ENCODE measurements at regions not wholly inside any gene's neighbourhood (a gene's known extent, or its start where the extent isn't known, plus 50 kb on each side); places are given as distances from the start of the nearest gene placed in this dataset.

- no peak overlapping the region for H2AFZ ChIP-seq (ENCODE audit: control insufficient read depth, low read length)
- no peaks in the 10 kb centered on the region for H3K36me3 ChIP-seq (ENCODE audit: control insufficient read depth in 2 of 2, extremely low read depth in 1 of 2, insufficient read depth in 2 of 2, low read length in 2 of 2)
- no peaks in the 10 kb centered on the region for H3K9me1 ChIP-seq (ENCODE audit: control insufficient read depth, extremely low read depth, insufficient read depth, low read length)
- H3K9me3 ChIP-seq (ENCODE audit: control insufficient read depth, low read depth, low read length), result no peaks in the 10 kb centered on the region
- H3K4me1 ChIP-seq (ENCODE audit: control insufficient read depth, extremely low read depth, insufficient read depth, low read length), result no peaks in the 10 kb centered on the region
- FAIRE-seq (no peak), DNase-seq (ENCODE audit: low read depth, low spot score) (no peak)
- TF ChIP-seq EZH2 (IDR thresholded peaks at IDR 0.05; ENCODE audit: low read length), result no peak
- no peak for TF ChIP-seq CTCF (optimal IDR thresholded peaks at IDR 0.05 in 1 of 3, IDR thresholded peaks at IDR 0.05 in 1 of 3, conservative IDR thresholded peaks at IDR 0.05 in 1 of 3; ENCODE audit: extremely low read depth in 1 of 3, insufficient read depth in 2 of 3, low read length in 3 of 3)
- no peak overlapping the region for H3K9ac ChIP-seq (ENCODE audit: control insufficient read depth, extremely low read depth, insufficient read depth, low read length)
- dilution Hi-C loops (cut with MboI; ENCODE audit: extremely low pct_ligation_motif_present, low sequenced_read_pairs), result no loop called here
- H3K79me2 ChIP-seq (ENCODE audit: control insufficient read depth, insufficient read depth, low read length), result no peaks in the 10 kb centered on the region
- no peak overlapping the region for H3K4me3 ChIP-seq (ENCODE audit: control insufficient read depth in 2 of 3, extremely low read depth in 1 of 3, insufficient read depth in 2 of 3, low read depth in 1 of 3, low read length in 3 of 3)
- no peaks in the 10 kb centered on the region for H4K20me1 ChIP-seq (ENCODE audit: control insufficient read depth, extremely low read depth, insufficient read depth, low read length)
- no peak overlapping the region for H3K27ac ChIP-seq (ENCODE audit: control insufficient read depth, insufficient read depth, low read length)
- H3K27me3 ChIP-seq (ENCODE audit: control insufficient read depth, extremely low read depth, insufficient read depth, low read length), result no peaks in the 10 kb centered on the region
- no peak overlapping the region for H3K4me2 ChIP-seq (ENCODE audit: control insufficient read depth, extremely low read depth, insufficient read depth, low read depth, low read length)
These were observed 191.4 kb upstream of the RORA start for GRCh38 chr15:61420546-61420945.

DNA sequence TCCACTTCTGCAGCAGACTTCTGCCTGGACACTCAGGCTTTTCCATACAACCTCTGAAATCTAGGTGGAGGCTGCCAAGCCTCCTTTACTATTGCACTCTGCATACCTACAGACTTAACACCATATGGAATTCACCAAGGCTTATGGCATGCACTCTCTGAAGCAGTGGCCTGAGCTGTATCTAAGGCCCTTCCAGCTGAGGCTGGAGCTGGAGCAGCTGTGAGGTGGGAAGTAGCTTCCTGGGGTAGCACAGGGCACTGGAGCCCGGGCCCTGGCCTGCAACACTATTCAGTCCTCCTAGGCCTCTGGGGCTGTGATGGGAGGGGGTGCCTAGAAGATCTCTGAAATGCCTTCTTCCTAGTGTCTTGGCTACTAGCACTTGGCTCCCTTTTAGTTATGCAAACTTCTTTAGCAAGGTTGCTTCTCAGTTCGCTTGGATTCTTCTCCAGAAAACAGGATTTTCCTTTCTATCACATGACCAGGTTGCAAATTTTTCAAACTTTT is 186.6 kb upstream of the RORA start:
- no peaks in the 10 kb centered on the region for H3K9me3 ChIP-seq (ENCODE audit: control insufficient read depth, low read depth, low read length)
- dilution Hi-C loops (cut with MboI; ENCODE audit: extremely low pct_ligation_motif_present, low sequenced_read_pairs), result no loop called here
- H3K9me1 ChIP-seq (ENCODE audit: control insufficient read depth, extremely low read depth, insufficient read depth, low read length), result no peaks in the 10 kb centered on the region
- no peak overlapping the region for H2AFZ ChIP-seq (ENCODE audit: control insufficient read depth, low read length)
- DNase-seq (ENCODE audit: low read depth, low spot score) (no peak), FAIRE-seq (no peak)
- H4K20me1 ChIP-seq (ENCODE audit: control insufficient read depth, extremely low read depth, insufficient read depth, low read length), result no peaks in the 10 kb centered on the region
- H3K4me2 ChIP-seq (ENCODE audit: control insufficient read depth, extremely low read depth, insufficient read depth, low read depth, low read length), result no peak overlapping the region
- no peak overlapping the region for H3K9ac ChIP-seq (ENCODE audit: control insufficient read depth, extremely low read depth, insufficient read depth, low read length)
- H3K79me2 ChIP-seq (ENCODE audit: control insufficient read depth, insufficient read depth, low read length), result no peaks in the 10 kb centered on the region
- H3K27ac ChIP-seq (ENCODE audit: control insufficient read depth, insufficient read depth, low read length), result no peak overlapping the region
- H3K27me3 ChIP-seq (ENCODE audit: control insufficient read depth, extremely low read depth, insufficient read depth, low read length), result no peaks in the 10 kb centered on the region
- no peaks in the 10 kb centered on the region for H3K36me3 ChIP-seq (ENCODE audit: control insufficient read depth in 2 of 2, extremely low read depth in 1 of 2, insufficient read depth in 2 of 2, low read length in 2 of 2)
- no peak overlapping the region for H3K4me3 ChIP-seq (ENCODE audit: control insufficient read depth in 2 of 3, extremely low read depth in 1 of 3, insufficient read depth in 2 of 3, low read depth in 1 of 3, low read length in 3 of 3)
- TF ChIP-seq CTCF (optimal IDR thresholded peaks at IDR 0.05 in 1 of 3, IDR thresholded peaks at IDR 0.05 in 1 of 3, conservative IDR thresholded peaks at IDR 0.05 in 1 of 3; ENCODE audit: extremely low read depth in 1 of 3, insufficient read depth in 2 of 3, low read length in 3 of 3) (no peak), EZH2 (IDR thresholded peaks at IDR 0.05; ENCODE audit: low read length) (no peak)
- H3K4me1 ChIP-seq (ENCODE audit: control insufficient read depth, extremely low read depth, insufficient read depth, low read length), result no peaks in the 10 kb centered on the region

Measured in keratinocyte (primary cell).